NCI-H2196 treated with DMSO at 0.1 percent for 48 hours (cell line): ENCODE measurements at regions not wholly inside any gene's neighbourhood (a gene's known extent, or its start where the extent isn't known, plus 50 kb on each side); places are given as distances from the start of the nearest gene placed in this dataset.

Experiments
- DNase-seq: peaks from one replicate; lab custom pipeline; 2025; ENCODE audit not compliant: unreplicated experiment; lab: John Stamatoyannopoulos, UW

GRCh38 chr14:53896726-53897125 is 59.9 kb downstream of the BMP4 start:
- DNase-seq: no peak

GRCh38 chr14:53894456-53894855 is 62.2 kb downstream of the BMP4 start:
- DNase-seq: no peak

DNA sequence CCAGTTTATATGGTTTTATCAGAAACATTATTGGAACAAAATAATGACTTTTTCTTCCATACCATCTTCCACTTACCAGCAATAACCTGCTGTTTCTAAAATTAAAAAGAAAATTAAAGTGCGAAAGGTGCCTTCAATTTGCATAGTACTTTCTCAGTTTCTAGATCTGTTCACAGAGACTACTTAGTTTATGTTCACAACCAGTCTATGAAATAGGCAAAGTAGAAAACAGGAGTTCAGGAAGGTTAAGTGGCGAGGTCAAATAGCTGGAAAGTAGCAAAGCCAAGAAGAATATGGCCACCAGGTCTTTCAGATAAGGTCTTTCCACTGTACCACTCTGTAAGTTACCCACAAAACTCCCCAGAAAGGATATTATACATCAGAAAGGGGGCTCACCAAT is 63.3 kb downstream of the BMP4 start:
- no peak for DNase-seq

DNA sequence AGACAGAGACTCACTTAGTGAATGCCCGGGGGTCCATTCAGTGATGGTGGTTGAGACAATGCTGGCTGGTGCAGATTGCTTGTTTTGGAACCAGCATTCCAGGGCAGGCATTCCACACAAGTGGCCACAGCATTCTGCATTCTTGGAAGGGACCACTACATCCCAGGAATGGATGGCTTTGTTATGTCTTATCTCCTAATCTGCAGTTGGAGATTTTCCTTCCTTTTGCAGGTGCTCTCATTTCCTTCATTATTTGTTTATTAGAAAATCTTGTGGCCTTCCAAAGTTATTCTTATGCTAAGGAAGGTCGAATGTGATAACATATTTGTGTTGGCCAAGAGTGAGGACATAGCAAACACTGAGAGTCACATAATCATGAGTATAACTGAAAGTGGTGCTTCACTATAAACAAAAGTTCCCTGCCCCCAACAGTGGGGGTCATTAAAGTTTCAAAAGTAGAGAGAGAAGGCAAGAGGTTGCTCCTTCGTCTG is 66.0 kb downstream of the BMP4 start:
- DNase-seq: no peak

GRCh38 chr14:53888535-53889386 is 67.9 kb downstream of the BMP4 start:
- no peak for DNase-seq

DNA sequence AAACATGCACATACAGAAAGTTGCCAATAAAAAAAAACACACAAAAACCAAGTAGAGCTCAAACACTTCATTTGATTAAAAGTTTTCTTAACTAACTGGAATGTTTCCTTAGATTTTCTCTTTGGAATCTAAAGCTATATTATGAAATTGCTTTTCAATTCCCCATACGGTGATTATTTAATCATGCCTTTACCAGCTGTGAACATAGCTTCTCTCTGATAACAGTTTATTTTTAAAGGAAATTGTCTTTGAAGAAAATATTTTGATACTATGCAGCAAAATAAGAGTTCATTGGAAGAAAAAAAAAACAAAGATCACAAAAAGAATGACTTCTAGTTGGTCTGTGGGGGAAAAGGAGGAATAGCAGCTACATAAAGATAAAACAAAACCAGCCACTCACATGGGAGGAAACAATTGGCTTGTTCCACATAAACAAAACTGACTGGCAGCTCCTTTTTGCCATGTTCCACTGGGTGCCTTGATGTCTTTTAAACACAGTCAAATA is 71.4 kb downstream of the BMP4 start:
- DNase-seq: no peak

GRCh38 chr14:53884601-53885000 is 72.0 kb downstream of the BMP4 start:
- no peak for DNase-seq

DNA sequence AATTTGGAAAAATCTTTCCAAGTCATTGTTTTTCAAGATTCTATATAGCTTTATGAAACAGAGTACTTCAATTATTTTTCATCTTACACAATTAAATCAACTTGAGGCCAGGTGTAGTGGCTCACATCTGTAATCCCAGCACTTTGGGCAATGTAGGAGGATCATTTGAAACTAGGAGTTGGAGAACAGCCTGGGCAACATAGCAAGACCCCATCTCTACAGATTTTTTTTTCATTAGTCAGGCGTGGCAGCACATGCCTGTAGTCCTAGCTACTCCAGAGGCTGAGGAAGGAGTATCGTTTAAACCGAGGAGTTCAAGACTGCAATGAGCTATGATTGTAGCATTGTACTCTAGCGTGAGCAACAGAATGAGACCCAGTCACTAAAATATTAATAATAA is 72.9 kb downstream of the BMP4 start:
- DNase-seq: no peak

DNA sequence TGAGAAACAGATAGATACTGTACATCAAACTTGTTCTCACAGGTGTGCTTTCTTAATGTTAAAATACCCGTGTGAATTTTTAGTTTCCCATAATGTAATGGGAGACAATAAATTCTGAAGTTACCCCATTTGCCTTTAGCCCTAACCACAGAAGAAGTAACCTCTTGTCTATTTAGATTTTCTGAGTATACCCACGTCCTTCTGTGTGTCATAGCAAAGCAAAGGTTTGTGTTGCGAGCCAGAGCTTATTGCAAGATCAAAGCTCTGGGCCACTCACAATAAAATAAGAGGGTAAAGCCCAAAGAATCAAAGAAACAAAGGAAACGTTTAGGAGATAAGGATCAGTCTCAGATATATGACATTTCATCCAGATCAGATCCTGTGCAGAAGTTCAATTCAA is 73.9 kb downstream of the BMP4 start:
- no peak for DNase-seq

DNA sequence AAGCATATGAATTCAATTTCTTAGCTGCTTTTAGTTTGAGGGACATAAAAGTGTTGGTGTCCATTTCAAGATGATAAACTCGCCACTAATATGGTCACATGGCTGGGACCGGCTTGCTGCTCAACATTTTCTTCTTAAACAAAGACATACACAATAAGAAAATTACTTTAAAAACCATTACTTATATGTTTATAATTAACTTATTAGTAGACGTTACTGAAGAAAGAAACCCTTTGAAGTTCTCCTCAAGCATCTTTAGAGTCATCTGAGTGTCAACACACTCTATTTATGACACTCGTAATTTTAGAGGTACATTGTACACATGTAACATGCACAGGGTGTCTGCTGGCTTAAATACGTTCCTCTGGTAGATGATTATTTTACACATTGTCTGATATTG is 74.7 kb downstream of the BMP4 start:
- DNase-seq: no peak

DNA sequence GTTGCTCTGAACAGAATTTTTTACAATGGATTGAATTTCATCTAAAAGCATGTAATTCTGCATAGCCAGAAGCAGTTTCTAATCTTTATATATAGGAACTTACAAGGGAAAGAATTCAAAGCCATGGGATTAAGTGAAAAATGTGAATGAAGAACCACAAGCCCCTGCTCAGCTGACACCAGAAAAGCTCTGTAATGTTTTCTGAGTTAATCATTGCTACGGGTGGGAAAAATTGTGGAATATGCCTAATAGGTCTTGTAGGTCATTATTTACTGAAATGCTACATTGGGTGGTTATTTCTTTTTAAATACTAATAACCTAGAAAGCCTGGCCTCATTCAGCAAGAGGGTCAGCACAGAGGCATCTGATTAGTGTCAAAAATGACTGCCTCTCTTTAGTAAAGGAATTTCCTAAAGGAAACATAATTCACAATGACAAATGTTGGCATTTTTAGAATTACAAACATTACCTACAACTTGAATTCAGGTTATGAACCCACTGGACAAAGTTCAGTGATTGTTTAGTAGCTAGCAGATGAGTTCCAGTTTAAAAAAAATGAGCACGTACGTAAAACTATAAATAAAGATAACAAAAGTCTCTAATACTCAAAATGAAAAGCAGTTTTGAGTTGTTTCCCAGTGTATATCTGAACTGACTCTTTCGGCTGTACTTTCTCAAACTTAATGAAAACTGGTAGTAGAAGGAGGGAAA is 75.3 kb downstream of the BMP4 start:
- DNase-seq: no peak

GRCh38 chr14:53880761-53881160 is 75.9 kb downstream of the BMP4 start:
- no peak for DNase-seq

- no peak for DNase-seq
These were observed 76.9 kb downstream of the BMP4 start for GRCh38 chr14:53879747-53880146.

GRCh38 chr14:53879022-53879686 is 77.5 kb downstream of the BMP4 start:
- no peak for DNase-seq

GRCh38 chr14:53875324-53875897 is 81.2 kb downstream of the BMP4 start:
- DNase-seq: no peak

- no peak for DNase-seq
These were observed 81.9 kb downstream of the BMP4 start for GRCh38 chr14:53874704-53875103.

GRCh38 chr14:53872681-53873089 is 83.9 kb downstream of the BMP4 start:
- DNase-seq: no peak

GRCh38 chr14:53871951-53872350 is 84.7 kb downstream of the BMP4 start:
- no peak for DNase-seq

DNA sequence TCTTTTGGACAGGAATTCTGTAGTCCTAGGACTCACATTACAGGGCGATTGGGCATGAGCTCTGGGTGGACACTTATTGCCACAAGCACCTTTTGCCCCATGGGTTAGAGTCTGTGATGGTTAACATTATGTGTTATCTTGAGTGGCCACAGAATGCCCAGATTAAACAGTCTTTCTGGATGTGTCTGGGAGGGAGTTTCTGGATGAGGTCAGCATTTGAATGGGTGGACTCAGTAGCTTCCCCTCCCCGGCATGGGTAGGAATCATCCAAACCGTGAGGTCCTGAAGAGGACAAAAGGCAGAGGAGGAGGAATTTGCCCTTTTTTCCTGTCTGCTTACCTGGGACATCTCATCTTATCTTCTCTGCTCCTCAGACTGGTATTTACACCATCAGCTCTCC is 85.6 kb downstream of the BMP4 start:
- no peak for DNase-seq

DNA sequence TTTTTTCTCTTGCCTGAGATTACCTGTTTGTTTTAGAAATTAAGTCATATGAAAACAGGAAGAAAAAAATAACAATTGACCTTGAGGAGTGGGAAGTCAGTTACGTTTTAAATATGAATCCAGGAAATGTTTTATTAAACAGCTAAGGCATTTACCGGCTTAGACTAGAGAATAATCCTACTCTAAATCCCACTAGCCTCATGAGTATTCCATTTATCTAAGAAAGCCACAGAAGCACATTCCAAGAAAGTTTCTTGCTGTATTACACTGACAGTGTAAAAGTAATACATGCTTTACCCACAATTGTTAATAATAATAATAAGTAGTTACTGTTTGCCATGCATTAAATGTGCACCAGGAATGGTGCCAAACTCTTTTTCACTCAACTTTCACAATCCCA is 90.9 kb downstream of the BMP4 start:
- no peak for DNase-seq

DNA sequence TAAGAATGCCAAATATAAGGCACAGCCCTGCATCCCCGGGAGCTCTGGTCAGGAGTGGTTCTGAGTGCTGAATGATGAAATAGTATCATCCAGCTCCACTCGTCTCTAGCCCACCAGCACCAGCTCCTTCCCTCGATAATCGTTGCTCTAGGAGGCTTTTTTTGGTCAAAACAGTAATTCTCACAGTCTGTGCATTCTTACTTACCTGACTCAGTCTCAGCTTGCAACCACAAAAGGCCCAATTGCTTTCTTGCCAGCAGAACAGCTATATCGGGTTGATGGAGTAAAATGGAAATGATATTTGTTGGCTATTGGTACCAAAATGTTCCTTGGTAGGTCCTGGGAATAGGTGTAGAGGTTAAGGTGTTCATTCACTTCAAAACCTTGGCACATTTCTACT is 94.8 kb downstream of the BMP4 start:
- DNase-seq: no peak
